ENCODE measurements at regions not wholly inside any gene's neighbourhood (a gene's known extent, or its start where the extent isn't known, plus 50 kb on each side); places are given as distances from the start of the nearest gene placed in this dataset.
"Not testable (repeated sequence)": the region's sequence is repeated elsewhere in the genome, so short reads cannot be mapped to it uniquely, and the experiment has no call there.

DNA sequence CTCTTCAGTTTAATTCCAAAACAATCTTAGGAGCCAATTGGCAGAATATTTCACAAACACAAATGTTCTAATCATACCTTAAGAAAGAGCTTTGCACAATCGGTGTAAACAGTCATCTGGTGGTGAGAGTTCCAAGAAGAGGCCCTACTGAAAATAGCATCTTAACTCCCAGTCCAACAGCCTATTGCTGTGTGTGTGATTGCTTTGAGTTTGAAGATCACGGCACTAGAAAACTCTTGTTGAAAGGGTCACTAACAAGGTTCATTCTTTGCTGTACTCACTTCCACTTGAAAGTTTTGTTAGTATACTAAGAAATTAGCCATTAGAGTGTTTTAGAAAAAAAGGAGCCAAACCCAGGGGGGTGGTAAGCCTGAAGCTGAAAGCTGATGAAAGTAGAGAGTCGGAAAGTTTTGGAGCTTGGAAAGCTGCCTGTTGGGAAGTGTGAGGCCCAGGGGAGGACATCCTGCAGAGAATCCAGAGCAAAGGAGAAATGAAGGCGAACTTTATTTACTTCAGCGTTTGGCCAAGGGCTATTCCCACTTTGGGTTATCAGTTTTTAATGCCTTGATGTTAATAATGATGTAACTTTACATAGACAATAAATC is 180.3 kb upstream of the GHR start:
- DNase-seq (ENCODE audit: low read depth): no peak

GRCh38 chr5:42252306-42252705 is 170.9 kb upstream of the GHR start:
- no peak for DNase-seq (ENCODE audit: low read depth)

DNA sequence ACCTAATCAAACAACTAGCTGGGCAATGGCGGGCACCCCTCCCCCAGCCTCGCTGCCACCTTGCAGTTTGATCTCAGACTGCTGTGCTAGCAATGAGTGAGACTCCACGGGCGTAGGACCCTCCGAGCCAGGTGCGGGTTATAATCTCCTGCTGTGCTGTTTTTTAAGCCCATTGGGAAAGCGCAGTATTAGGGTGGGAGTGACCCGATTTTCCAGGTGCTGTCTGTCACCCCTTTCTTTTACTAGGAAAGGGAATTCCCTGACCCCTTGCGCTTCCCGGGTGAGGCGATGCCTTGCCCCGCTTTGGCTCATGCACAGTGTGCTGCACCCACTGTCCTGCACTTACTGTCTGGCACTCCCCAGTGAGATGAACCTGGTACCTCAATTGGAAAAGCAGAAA is 163.3 kb upstream of the GHR start:
- DNase-seq (ENCODE audit: low read depth): not testable (repeated sequence)

GRCh38 chr5:42267091-42267490 is 156.1 kb upstream of the GHR start:
- DNase-seq (ENCODE audit: low read depth): no peak

GRCh38 chr5:42268170-42268569 is 155.1 kb upstream of the GHR start:
- DNase-seq (ENCODE audit: low read depth): not testable (repeated sequence)

GRCh38 chr5:42268630-42269029 is 154.6 kb upstream of the GHR start:
- DNase-seq (ENCODE audit: low read depth): no peak

DNA sequence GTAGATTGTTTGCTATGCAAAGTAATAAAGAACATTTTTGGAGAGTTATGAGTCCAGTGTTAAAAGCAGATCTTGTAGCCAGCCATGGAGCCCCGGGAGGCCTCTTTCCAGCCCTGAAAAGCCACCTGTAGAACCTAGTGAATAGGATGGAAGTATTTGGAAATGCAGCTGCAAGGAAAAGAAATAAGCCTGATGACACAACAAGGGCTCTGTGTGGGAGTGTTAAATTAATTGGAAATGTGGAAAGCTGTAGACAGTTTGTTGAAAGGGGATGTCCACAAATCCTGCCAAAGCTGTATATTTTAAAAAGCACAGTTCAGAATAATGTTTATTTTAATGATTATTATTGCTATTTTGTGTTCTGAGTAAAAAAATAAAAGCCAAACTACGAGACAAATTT is 152.5 kb upstream of the GHR start:
- DNase-seq (ENCODE audit: low read depth): no peak

DNA sequence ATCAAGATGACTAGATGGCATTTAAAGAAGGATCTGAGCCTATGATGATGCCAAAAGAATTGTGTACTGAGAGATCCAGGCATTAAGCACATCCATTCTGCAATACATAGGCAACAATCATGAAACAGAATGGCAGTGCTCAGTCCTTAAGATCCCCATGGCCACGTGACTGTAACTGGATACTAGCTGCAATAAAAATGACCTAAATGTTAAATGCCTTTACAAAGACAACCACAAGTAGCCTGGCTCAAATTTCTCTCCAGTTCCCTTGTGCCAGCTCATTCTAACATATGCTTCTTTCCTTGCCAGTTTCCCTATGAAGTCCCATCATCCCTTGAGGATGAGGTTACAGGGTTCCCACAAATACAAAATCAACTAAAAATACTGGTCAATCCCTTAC is 148.3 kb upstream of the GHR start:
- no peak for DNase-seq (ENCODE audit: low read depth)

DNA sequence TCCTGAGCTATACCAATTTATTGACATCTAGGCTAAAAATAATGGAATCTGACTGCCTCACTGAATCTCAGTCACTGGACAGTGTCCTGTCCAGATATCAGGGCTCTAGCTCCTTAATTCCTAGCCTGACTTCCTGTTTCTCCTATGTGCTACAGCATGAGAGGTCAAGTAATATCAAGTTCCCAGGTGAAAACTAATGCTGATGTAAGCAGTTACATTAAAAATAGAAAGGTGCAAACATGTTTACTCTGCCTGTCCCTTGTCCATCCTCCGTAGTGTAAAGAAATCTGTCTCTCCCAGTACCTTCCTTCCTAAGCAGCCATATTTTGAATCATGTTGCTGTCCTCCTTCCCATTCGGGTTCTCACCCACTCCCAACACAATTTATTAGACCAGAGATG is 145.9 kb upstream of the GHR start:
- no peak for DNase-seq (ENCODE audit: low read depth)

- DNase-seq (ENCODE audit: low read depth): no peak
These were observed 138.7 kb upstream of the GHR start for GRCh38 chr5:42284584-42284983.

DNA sequence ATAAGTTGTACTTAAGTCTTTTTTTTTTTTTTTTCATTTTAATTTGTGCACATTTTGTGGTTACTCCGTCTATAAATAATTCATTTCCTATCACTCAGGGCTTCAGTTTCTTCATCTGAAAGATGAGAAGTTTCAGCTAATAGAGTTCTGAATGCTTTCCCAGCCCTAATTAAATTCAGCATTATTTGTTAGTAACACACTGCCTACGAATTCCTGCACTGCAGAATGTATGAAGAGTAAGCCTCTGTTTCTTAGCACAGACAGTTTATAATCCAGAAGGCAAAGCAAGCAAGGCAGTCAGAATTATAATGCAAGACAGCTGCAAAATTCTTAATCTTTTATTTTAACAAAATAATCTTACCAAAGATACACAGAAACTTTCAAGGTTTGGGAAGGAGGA is 138.0 kb upstream of the GHR start:
- DNase-seq (ENCODE audit: low read depth): no peak

GRCh38 chr5:42300496-42300895 is 122.7 kb upstream of the GHR start:
- no peak for DNase-seq (ENCODE audit: low read depth)

- no peak for DNase-seq (ENCODE audit: low read depth)
These were observed 121.9 kb upstream of the GHR start for GRCh38 chr5:42301349-42301748.

- DNase-seq (ENCODE audit: low read depth): no peak
These were observed 121.1 kb upstream of the GHR start for GRCh38 chr5:42302186-42302585.

GRCh38 chr5:42306287-42306686 is 117.0 kb upstream of the GHR start:
- DNase-seq (ENCODE audit: low read depth): no peak

- no peak for DNase-seq (ENCODE audit: low read depth)
These were observed 113.4 kb upstream of the GHR start for GRCh38 chr5:42309865-42310264.

- DNase-seq (ENCODE audit: low read depth): no peak
These were observed 108.0 kb upstream of the GHR start for GRCh38 chr5:42315214-42315613.

DNA sequence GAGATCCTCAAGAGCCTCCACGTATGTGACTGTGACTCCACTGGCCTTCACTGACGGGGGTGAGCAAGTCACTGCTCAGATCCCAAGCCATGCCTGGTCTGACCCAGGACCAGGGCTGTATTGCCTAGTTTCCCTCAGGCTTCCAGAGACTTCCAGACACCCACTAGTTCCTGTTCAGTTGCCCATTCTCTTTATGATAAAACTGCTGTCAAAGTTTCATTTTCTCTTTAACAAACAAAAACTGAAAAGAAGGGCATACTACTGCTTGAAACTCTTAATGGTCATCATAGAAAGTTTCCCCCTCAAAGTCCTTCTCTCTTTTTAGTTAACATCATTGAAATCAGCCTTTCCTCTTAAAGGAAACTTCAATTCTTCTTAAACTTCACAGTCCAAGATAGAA is 105.7 kb upstream of the GHR start:
- DNase-seq (ENCODE audit: low read depth): no peak

- not testable (repeated sequence) for DNase-seq (ENCODE audit: low read depth)
These were observed 103.7 kb upstream of the GHR start for GRCh38 chr5:42319546-42319945.

GRCh38 chr5:42321785-42322184 is 101.5 kb upstream of the GHR start:
- no peak for DNase-seq (ENCODE audit: low read depth)

- DNase-seq (ENCODE audit: low read depth): no peak
These were observed 86.1 kb upstream of the GHR start for GRCh38 chr5:42337143-42337542.

DNA sequence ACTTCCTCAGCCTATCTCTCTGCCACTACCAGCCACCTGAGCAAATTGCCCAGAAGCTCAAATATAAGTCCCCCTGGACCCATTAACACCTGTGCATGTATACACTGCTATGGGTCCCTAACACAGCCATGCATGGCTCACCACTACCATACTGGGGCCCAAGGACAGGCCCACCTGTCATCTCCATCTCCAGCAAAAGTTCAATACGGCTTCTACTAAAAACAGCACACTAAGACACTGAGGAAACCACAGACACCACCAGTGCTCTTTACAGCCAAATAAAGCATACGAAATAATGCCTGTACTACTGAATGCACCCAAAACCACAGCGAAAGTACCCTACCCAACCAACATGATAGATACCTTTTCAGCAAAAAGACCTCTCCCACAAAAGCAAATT is 85.6 kb upstream of the GHR start:
- DNase-seq (ENCODE audit: low read depth): no peak

DNA sequence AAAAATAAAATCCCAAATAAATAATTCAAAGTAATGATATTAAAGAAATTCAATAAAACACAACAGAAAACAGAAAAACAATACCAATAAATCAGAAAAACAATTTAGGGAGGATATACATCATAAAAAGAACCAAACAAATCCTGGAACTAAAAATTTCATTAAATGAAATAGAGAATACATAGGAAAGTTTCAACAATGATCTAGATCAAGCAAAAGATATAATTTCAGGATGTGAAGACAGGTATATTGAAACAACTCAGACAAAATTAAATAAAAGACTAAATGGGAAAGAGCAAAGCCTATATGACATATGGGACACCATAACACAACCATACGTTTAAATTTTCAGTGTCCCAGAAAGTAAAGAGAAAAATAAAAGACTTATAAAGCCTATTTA is 85.1 kb upstream of the GHR start:
- DNase-seq (ENCODE audit: low read depth): no peak

GRCh38 chr5:42349163-42349562 is 74.1 kb upstream of the GHR start:
- no peak for DNase-seq (ENCODE audit: low read depth)

DNA sequence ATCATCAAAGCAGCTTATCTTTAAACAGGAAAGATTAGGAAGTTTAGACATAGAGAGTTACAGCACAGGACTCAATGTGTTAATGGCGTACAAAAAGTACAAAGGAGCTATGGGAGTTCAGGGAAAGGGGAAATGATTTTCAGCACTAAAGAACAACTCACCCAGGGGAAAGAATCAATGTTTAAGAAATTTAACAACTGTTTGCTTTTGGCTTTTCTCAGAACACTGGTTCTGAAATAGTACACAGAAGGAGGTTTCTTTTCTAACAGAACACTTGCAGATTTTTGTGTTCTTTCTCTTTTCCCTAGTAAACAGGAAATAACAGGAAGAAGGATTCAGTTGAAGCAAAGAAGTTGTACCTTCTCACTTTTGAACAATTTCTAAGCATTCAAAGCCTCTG is 71.3 kb upstream of the GHR start:
- no peak for DNase-seq (ENCODE audit: low read depth)
